GM18867 (cell line): ENCODE measurements at regions not wholly inside any gene's neighbourhood (a gene's known extent, or its start where the extent isn't known, plus 50 kb on each side); places are given as distances from the start of the nearest gene placed in this dataset.
"Not testable (repeated sequence)": the region's sequence is repeated elsewhere in the genome, so short reads cannot be mapped to it uniquely, and the experiment has no call there.

Experiments
- ATAC-seq: cut with Tn5 transposase; IDR thresholded peaks from one replicate; pipeline ENCODE4 v1.9.1; 2021; ENCODE audit warnings: mild to moderate bottlenecking, moderate library complexity; ENCODE audit not compliant: unreplicated experiment

- ATAC-seq: not testable (repeated sequence)
These were observed 647.3 kb downstream of the CD109 start for GRCh38 chr6:74343321-74343720.

- no peak for ATAC-seq
These were observed 638.7 kb downstream of the CD109 start for GRCh38 chr6:74334722-74335121.

- no peak for ATAC-seq
These were observed 637.4 kb downstream of the CD109 start for GRCh38 chr6:74333406-74333805.

- ATAC-seq: peak; percentile 38
These were observed 624.7 kb downstream of the CD109 start for GRCh38 chr6:74320715-74321114.

GRCh38 chr6:74320074-74320473 lies 624.1 kb downstream of the CD109 start:
- no peak for ATAC-seq

GRCh38 chr6:74319292-74319691 lies 623.3 kb downstream of the CD109 start:
- no peak for ATAC-seq

GRCh38 chr6:74318738-74319137 lies 622.7 kb downstream of the CD109 start:
- no peak for ATAC-seq

- ATAC-seq: no peak
These were observed 616.1 kb downstream of the CD109 start for GRCh38 chr6:74312081-74312480.

- ATAC-seq: no peak
These were observed 615.4 kb downstream of the CD109 start for GRCh38 chr6:74311431-74311830.

GRCh38 chr6:74289884-74290283 lies 593.9 kb downstream of the CD109 start:
- ATAC-seq: no peak

- ATAC-seq: no peak
These were observed 591.9 kb downstream of the CD109 start for GRCh38 chr6:74287932-74288331.

- no peak for ATAC-seq
These were observed 591.4 kb downstream of the CD109 start for GRCh38 chr6:74287441-74287840.

- no peak for ATAC-seq
These were observed 588.3 kb downstream of the CD109 start for GRCh38 chr6:74284284-74284683.

GRCh38 chr6:74283532-74283931 lies 587.5 kb downstream of the CD109 start:
- no peak for ATAC-seq

GRCh38 chr6:74282143-74282689 lies 586.2 kb downstream of the CD109 start:
- no peak for ATAC-seq

- ATAC-seq: no peak
These were observed 584.2 kb downstream of the CD109 start for GRCh38 chr6:74280130-74280692.

- ATAC-seq: no peak
These were observed 581.8 kb downstream of the CD109 start for GRCh38 chr6:74277777-74278186.

GRCh38 chr6:74273541-74273940 lies 577.5 kb downstream of the CD109 start:
- no peak for ATAC-seq

- no peak for ATAC-seq
These were observed 573.5 kb downstream of the CD109 start for GRCh38 chr6:74269600-74269858.

- no peak for ATAC-seq
These were observed 573.0 kb downstream of the CD109 start for GRCh38 chr6:74268815-74269599.

GRCh38 chr6:74259981-74260380 lies 564.0 kb downstream of the CD109 start:
- no peak for ATAC-seq

- ATAC-seq: no peak
These were observed 560.8 kb downstream of the CD109 start for GRCh38 chr6:74256781-74257180.

- ATAC-seq: no peak
These were observed 560.4 kb downstream of the CD109 start for GRCh38 chr6:74256381-74256780.
